HG02884 (cell line): ENCODE measurements at regions not wholly inside any gene's neighbourhood (a gene's known extent, or its start where the extent isn't known, plus 50 kb on each side); places are given as distances from the start of the nearest gene placed in this dataset.
"Not testable (repeated sequence)": the region's sequence is repeated elsewhere in the genome, so short reads cannot be mapped to it uniquely, and the experiment has no call there.

ENCODE experiments used
- ATAC-seq: cut with Tn5 transposase; IDR thresholded peaks from one replicate; pipeline ENCODE4 v1.9.1; 2021; ENCODE audit warnings: mild to moderate bottlenecking, moderate library complexity; ENCODE audit not compliant: unreplicated experiment

- ATAC-seq, result no peak
These were observed 269.9 kb upstream of the MGAT4C start for GRCh38 chr12:86526060-86526595.

GRCh38 chr12:86523844-86524243 lies 267.7 kb upstream of the MGAT4C start:
- ATAC-seq, result no peak

- no peak for ATAC-seq
These were observed 265.7 kb upstream of the MGAT4C start for GRCh38 chr12:86521870-86522269.

GRCh38 chr12:86513226-86513625 lies 257.0 kb upstream of the MGAT4C start:
- no peak for ATAC-seq

- ATAC-seq, result no peak
These were observed 240.4 kb upstream of the MGAT4C start for GRCh38 chr12:86496595-86496994.

- no peak for ATAC-seq
These were observed 228.3 kb upstream of the MGAT4C start for GRCh38 chr12:86484473-86484872.

GRCh38 chr12:86473231-86473630 lies 217.0 kb upstream of the MGAT4C start:
- ATAC-seq, result no peak

GRCh38 chr12:86456776-86457175 lies 200.6 kb upstream of the MGAT4C start:
- no peak for ATAC-seq

GRCh38 chr12:86456241-86456640 lies 200.1 kb upstream of the MGAT4C start:
- ATAC-seq, result no peak

GRCh38 chr12:86445356-86445755 lies 189.2 kb upstream of the MGAT4C start:
- no peak for ATAC-seq

GRCh38 chr12:86435053-86435452 lies 178.9 kb upstream of the MGAT4C start:
- ATAC-seq, result no peak

- ATAC-seq, result no peak
These were observed 173.6 kb upstream of the MGAT4C start for GRCh38 chr12:86429824-86430223.

GRCh38 chr12:86421333-86421732 lies 165.1 kb upstream of the MGAT4C start:
- no peak for ATAC-seq

GRCh38 chr12:86414201-86414600 lies 158.0 kb upstream of the MGAT4C start:
- no peak for ATAC-seq

- ATAC-seq, result no peak
These were observed 155.5 kb upstream of the MGAT4C start for GRCh38 chr12:86411710-86412109.

GRCh38 chr12:86407620-86408208 lies 151.5 kb upstream of the MGAT4C start:
- ATAC-seq, result no peak

- ATAC-seq, result no peak
These were observed 133.8 kb upstream of the MGAT4C start for GRCh38 chr12:86389949-86390348.

- no peak for ATAC-seq
These were observed 131.5 kb upstream of the MGAT4C start for GRCh38 chr12:86387591-86388145.

- ATAC-seq, result not testable (repeated sequence)
These were observed 127.6 kb upstream of the MGAT4C start for GRCh38 chr12:86383759-86384158.

- no peak for ATAC-seq
These were observed 123.1 kb upstream of the MGAT4C start for GRCh38 chr12:86379337-86379736.

GRCh38 chr12:86376052-86376451 lies 119.9 kb upstream of the MGAT4C start:
- ATAC-seq, result no peak

- no peak for ATAC-seq
These were observed 117.6 kb upstream of the MGAT4C start for GRCh38 chr12:86373813-86374212.

GRCh38 chr12:86367137-86367536 lies 110.9 kb upstream of the MGAT4C start:
- no peak for ATAC-seq
